KOPT-K1 (cell line): ENCODE measurements at regions not wholly inside any gene's neighbourhood (a gene's known extent, or its start where the extent isn't known, plus 50 kb on each side); places are given as distances from the start of the nearest gene placed in this dataset.
"Not testable (repeated sequence)": the region's sequence is repeated elsewhere in the genome, so short reads cannot be mapped to it uniquely, and the experiment has no call there.

Experiments used
- H3K27ac ChIP-seq: fragments of 200-600 bp; sonication (generic); 2 replicates; pipeline ENCODE4 v1.5.1; 2016; ENCODE audit warnings: antibody characterized with exemption, mild to moderate bottlenecking, low read depth, low read length; ENCODE audit not compliant: poor library complexity, severe bottlenecking
- H3K36me3 ChIP-seq: fragments of 200-600 bp; sonication (generic); 2 replicates; pipeline ENCODE4 v1.5.1; 2017; ENCODE audit warnings: antibody characterized with exemption, mild to moderate bottlenecking, low read length, moderate library complexity; ENCODE audit not compliant: insufficient read depth
- H3K9me3 ChIP-seq: fragments of 200-600 bp; sonication (generic); 2 replicates; pipeline ENCODE4 v1.5.1; 2017; ENCODE audit warnings: antibody characterized with exemption, low read length, mild to moderate bottlenecking; ENCODE audit not compliant: insufficient read depth, poor library complexity, severe bottlenecking

- H3K36me3 ChIP-seq: no peaks in the 10 kb centered on the region
- H3K27ac ChIP-seq: no peak overlapping the region
- no peaks in the 10 kb centered on the region for H3K9me3 ChIP-seq
Observed at GRCh38 chr11:69907611-69908010, 88.4 kb upstream of the FGF3 start.

- H3K36me3 ChIP-seq: no peaks in the 10 kb centered on the region
- H3K9me3 ChIP-seq: no peaks in the 10 kb centered on the region
- H3K27ac ChIP-seq: no peak overlapping the region
Observed at GRCh38 chr11:69908511-69909220, 89.5 kb upstream of the FGF3 start.

- Histone ChIP-seq H3K9me3 (no peaks in the 10 kb centered on the region), H3K36me3 (no peaks in the 10 kb centered on the region), H3K27ac (no peak overlapping the region)
Observed at GRCh38 chr11:69909561-69910518, 90.6 kb upstream of the FGF3 start.

GRCh38 chr11:69910519-69911309 lies 91.5 kb upstream of the FGF3 start:
- no peaks in the 10 kb centered on the region for H3K36me3 ChIP-seq
- H3K27ac ChIP-seq: no peak overlapping the region
- no peaks in the 10 kb centered on the region for H3K9me3 ChIP-seq

GRCh38 chr11:69911310-69912160 lies 92.3 kb upstream of the FGF3 start:
- no peaks in the 10 kb centered on the region for H3K9me3 ChIP-seq
- H3K36me3 ChIP-seq: no peaks in the 10 kb centered on the region
- no peak overlapping the region for H3K27ac ChIP-seq

GRCh38 chr11:69912161-69912910 lies 93.1 kb upstream of the FGF3 start:
- Histone ChIP-seq H3K27ac (no peak overlapping the region), H3K36me3 (no peaks in the 10 kb centered on the region), H3K9me3 (no peaks in the 10 kb centered on the region)

- Histone ChIP-seq H3K27ac (no peak overlapping the region), H3K9me3 (no peaks in the 10 kb centered on the region), H3K36me3 (no peaks in the 10 kb centered on the region)
Observed at GRCh38 chr11:69912911-69913451, 93.8 kb upstream of the FGF3 start.

GRCh38 chr11:69913591-69914285 lies 94.5 kb upstream of the FGF3 start:
- Histone ChIP-seq H3K9me3 (no peaks in the 10 kb centered on the region), H3K36me3 (no peaks in the 10 kb centered on the region), H3K27ac (no peak overlapping the region)

GRCh38 chr11:69914286-69915150 lies 95.3 kb upstream of the FGF3 start:
- no peaks in the 10 kb centered on the region for H3K36me3 ChIP-seq
- H3K9me3 ChIP-seq: no peaks in the 10 kb centered on the region
- no peak overlapping the region for H3K27ac ChIP-seq

GRCh38 chr11:69915151-69915500 lies 95.9 kb upstream of the FGF3 start:
- no peaks in the 10 kb centered on the region for H3K9me3 ChIP-seq
- no peak overlapping the region for H3K27ac ChIP-seq
- H3K36me3 ChIP-seq: no peaks in the 10 kb centered on the region

- Histone ChIP-seq H3K27ac (no peak overlapping the region), H3K36me3 (no peaks in the 10 kb centered on the region), H3K9me3 (no peaks in the 10 kb centered on the region)
Observed at GRCh38 chr11:69915501-69916250, 96.5 kb upstream of the FGF3 start.

- H3K36me3 ChIP-seq, H3K9me3 ChIP-seq, H3K27ac ChIP-seq: not testable (repeated sequence)
Observed at GRCh38 chr11:69916251-69916649, 97.0 kb upstream of the FGF3 start.
